Mononuclear cell (primary cell): ENCODE measurements at regions not wholly inside any gene's neighbourhood (a gene's known extent, or its start where the extent isn't known, plus 50 kb on each side); places are given as distances from the start of the nearest gene placed in this dataset.
"Not testable (repeated sequence)": the region's sequence is repeated elsewhere in the genome, so short reads cannot be mapped to it uniquely, and the experiment has no call there.

Source experiments
- H3K27me3 ChIP-seq: 2 replicates; pipeline ENCODE4 v1.6.0; 2011; ENCODE audit warnings: low read length, control low read depth; ENCODE audit not compliant: insufficient read depth
- H3K4me1 ChIP-seq: 2 replicates; pipeline ENCODE4 v1.5.1; 2011; ENCODE audit warnings: mild to moderate bottlenecking, low read length, control low read depth; ENCODE audit not compliant: insufficient read depth
- H3K4me3 ChIP-seq: 2 replicates; pipeline ENCODE4 v1.5.1; 2011; ENCODE audit warnings: mild to moderate bottlenecking, low read length, moderate library complexity
- H3K9me3 ChIP-seq: 2 replicates; pipeline ENCODE4 v1.5.1; 2011; ENCODE audit warnings: low read depth, mild to moderate bottlenecking, control low read depth, low read length

DNA sequence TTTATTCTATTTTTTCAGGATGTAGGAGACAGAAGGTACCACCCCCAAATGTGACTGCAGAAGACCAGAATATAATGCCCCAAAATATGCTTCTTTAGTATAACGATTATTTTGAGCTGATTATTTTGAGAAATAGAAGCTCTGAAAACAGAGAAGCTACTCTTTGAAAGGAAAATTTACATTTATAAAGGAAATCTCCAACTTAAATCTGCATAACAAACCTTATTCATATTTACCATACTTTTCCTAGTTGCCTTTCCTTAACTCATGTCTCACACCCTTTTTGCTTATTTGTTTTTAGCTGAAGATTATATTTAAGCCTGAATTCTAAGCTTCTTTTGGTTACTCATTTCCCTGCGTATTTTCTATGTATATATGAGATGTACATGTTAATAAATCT, 127.1 kb upstream of the THSD7A start:
- Histone ChIP-seq H3K9me3 (no peaks in the 10 kb centered on the region), H3K4me3 (no peak overlapping the region), H3K27me3 (no peaks in the 10 kb centered on the region), H3K4me1 (no peaks in the 10 kb centered on the region)

DNA sequence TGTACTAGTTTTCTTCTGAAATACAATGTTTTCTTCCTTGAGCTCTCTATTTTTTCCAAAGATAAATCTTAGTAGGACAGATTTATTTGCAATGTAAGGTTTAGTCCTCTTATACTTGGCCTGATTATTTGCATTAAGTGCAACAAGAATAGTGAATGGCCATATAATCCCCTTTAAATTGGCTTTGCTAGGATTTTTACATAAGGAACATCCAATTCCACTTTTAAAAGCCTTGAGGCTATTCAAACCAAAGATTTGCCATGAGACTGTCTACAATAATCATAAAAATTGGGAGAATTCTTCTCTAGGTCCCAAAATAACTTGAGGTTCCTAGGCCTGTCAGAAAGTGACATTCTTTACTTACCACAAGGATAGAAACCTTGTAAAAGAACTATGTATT, 128.6 kb upstream of the THSD7A start:
- Histone ChIP-seq H3K27me3 (no peaks in the 10 kb centered on the region), H3K4me1 (no peaks in the 10 kb centered on the region), H3K9me3 (no peaks in the 10 kb centered on the region), H3K4me3 (no peak overlapping the region)

- Histone ChIP-seq H3K4me3 (no peak overlapping the region), H3K9me3 (no peaks in the 10 kb centered on the region), H3K4me1 (no peaks in the 10 kb centered on the region), H3K27me3 (no peaks in the 10 kb centered on the region)
These were observed 137.6 kb upstream of the THSD7A start for GRCh38 chr7:11969643-11970042.

- Histone ChIP-seq H3K27me3 (no peaks in the 10 kb centered on the region), H3K4me1 (no peaks in the 10 kb centered on the region), H3K9me3 (no peaks in the 10 kb centered on the region), H3K4me3 (no peak overlapping the region)
These were observed 138.1 kb upstream of the THSD7A start for GRCh38 chr7:11970132-11970531.

DNA sequence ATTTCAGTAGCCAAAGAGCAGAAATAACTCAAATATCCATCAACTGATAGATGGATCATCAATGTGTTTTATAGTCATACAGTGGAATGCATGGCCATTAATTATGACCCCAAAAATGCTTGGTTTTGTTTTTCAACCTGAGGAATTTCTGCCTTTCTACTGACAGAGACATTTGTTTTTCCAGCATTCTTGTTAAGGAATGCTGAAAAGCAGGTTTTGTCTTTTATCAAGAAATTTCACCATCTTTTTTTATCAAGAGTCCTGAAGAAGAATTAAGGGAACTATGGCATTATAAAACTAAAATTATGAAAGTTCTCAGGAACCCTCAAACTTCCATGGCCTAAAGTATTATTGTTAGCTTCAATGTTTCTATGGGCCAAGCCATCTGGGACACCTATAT, 153.4 kb upstream of the THSD7A start:
- H3K9me3 ChIP-seq = no peaks in the 10 kb centered on the region
- no peaks in the 10 kb centered on the region for H3K27me3 ChIP-seq
- H3K4me3 ChIP-seq = no peak overlapping the region
- no peaks in the 10 kb centered on the region for H3K4me1 ChIP-seq

DNA sequence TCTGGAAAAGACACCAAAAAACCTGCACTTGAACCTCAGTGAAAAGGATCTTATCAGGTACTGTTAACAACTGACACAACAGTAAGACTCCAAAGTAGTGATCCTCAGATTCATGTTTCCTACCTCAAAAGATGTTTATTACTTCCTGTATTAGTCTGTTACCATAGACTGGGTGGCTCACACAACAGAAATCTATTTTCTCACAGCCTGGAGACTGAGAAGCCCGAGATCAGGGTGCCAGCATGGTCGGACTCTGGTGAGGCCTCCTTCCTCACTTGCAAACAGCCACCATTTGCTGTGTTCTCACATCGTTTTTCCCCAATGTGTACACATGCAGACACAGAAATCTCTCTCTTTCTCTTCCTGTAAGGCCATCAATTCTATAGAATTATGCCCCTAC, 154.0 kb upstream of the THSD7A start:
- Histone ChIP-seq H3K4me3 (no peak overlapping the region), H3K4me1 (no peaks in the 10 kb centered on the region), H3K9me3 (no peaks in the 10 kb centered on the region), H3K27me3 (no peaks in the 10 kb centered on the region)

- Histone ChIP-seq H3K4me3 (no peak overlapping the region), H3K9me3 (no peaks in the 10 kb centered on the region), H3K27me3 (no peaks in the 10 kb centered on the region)
These were observed 156.2 kb upstream of the THSD7A start for GRCh38 chr7:11988186-11988585.

GRCh38 chr7:12002428-12002827, 170.4 kb upstream of the THSD7A start:
- Histone ChIP-seq H3K4me3 (no peak overlapping the region), H3K4me1 (no peaks in the 10 kb centered on the region), H3K27me3 (no peaks in the 10 kb centered on the region), H3K9me3 (no peaks in the 10 kb centered on the region)

More at GRCh38 chr7:11988186-11988585, 156.2 kb upstream of the THSD7A start:
- no peaks in the 10 kb centered on the region for H3K4me1 ChIP-seq

GRCh38 chr7:12004581-12004980, 172.6 kb upstream of the THSD7A start:
- H3K9me3 ChIP-seq = no peaks in the 10 kb centered on the region
- no peak overlapping the region for H3K4me3 ChIP-seq
- H3K27me3 ChIP-seq = no peaks in the 10 kb centered on the region
- H3K4me1 ChIP-seq = no peaks in the 10 kb centered on the region

- H3K27me3 ChIP-seq = no peaks in the 10 kb centered on the region
- no peaks in the 10 kb centered on the region for H3K4me1 ChIP-seq
- no peaks in the 10 kb centered on the region for H3K9me3 ChIP-seq
- H3K4me3 ChIP-seq = no peak overlapping the region
These were observed 175.6 kb upstream of the THSD7A start for GRCh38 chr7:12007576-12007975.

- no peaks in the 10 kb centered on the region for H3K9me3 ChIP-seq
- no peak overlapping the region for H3K4me3 ChIP-seq
- H3K4me1 ChIP-seq = no peaks in the 10 kb centered on the region
- no peaks in the 10 kb centered on the region for H3K27me3 ChIP-seq
These were observed 182.0 kb upstream of the THSD7A start for GRCh38 chr7:12013983-12014382.

DNA sequence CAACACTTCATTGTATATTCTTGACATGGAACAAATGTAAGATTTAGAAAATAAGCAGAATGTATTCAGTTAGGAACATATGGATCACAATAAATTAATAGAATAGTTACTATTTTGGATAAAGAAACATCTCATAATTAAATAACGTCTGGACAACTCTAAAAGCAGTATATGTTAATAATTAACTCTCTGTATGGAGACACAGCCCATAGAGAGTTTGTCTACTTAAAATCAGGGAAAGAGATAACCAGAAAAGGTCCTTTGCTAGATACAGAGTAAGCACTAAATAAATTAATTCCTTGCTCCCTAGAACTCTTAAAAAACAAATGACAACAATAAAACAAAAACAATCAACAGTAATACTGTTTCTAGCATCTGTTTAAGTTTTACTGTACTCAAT, 184.4 kb upstream of the THSD7A start:
- Histone ChIP-seq H3K9me3 (no peaks in the 10 kb centered on the region), H3K4me3 (no peak overlapping the region), H3K4me1 (no peaks in the 10 kb centered on the region), H3K27me3 (no peaks in the 10 kb centered on the region)

DNA sequence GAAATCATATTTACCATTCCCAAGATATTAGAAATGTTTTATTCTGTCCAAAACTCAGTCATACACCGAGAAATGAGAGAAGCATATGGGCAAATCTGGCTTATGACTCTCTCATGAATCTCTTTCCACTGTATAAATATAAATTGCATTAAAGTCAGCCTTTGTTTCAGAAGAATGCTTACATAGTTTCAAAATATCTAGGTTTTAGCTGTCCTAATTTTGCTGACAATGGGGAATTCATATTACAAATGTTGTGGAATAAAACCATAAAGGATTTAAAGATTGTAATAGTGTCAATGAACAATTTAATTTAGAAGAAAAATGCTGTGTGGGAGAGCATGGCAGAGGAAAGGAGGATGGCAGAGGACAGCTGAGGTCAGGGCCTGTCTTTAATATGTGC, 185.0 kb upstream of the THSD7A start:
- no peak overlapping the region for H3K4me3 ChIP-seq
- H3K4me1 ChIP-seq = no peaks in the 10 kb centered on the region
- H3K9me3 ChIP-seq = no peaks in the 10 kb centered on the region
- no peaks in the 10 kb centered on the region for H3K27me3 ChIP-seq

- H3K4me3 ChIP-seq, H3K4me1 ChIP-seq, H3K27me3 ChIP-seq, H3K9me3 ChIP-seq: not testable (repeated sequence)
These were observed 189.1 kb upstream of the TMEM106B start for GRCh38 chr7:12022011-12022410.

DNA sequence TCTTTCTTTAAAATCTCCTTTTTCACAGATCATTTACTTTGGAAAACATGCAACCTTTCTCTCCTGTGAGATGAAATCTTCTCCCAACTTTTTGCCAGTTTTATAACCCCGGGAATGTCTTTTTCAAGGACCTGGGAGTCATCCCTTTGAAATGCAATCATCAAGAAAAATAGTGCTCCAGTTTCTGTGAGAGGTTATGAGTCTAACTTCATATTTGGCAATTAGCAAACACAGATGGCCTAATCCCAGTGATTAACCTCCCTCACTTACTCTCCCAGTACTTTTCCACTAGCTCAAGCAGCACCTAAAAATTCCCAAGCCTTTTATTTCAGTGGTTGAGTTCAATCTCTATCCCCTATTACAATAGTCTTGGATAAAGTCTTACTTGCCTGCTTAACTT, 185.8 kb upstream of the TMEM106B start:
- Histone ChIP-seq H3K4me1 (no peaks in the 10 kb centered on the region), H3K9me3 (no peaks in the 10 kb centered on the region), H3K4me3 (no peak overlapping the region), H3K27me3 (no peaks in the 10 kb centered on the region)

- Histone ChIP-seq H3K27me3 (no peaks in the 10 kb centered on the region), H3K9me3 (no peaks in the 10 kb centered on the region), H3K4me1 (no peaks in the 10 kb centered on the region), H3K4me3 (no peak overlapping the region)
These were observed 182.6 kb upstream of the TMEM106B start for GRCh38 chr7:12028508-12028907.

- no peaks in the 10 kb centered on the region for H3K4me1 ChIP-seq
- no peaks in the 10 kb centered on the region for H3K27me3 ChIP-seq
- no peaks in the 10 kb centered on the region for H3K9me3 ChIP-seq
- H3K4me3 ChIP-seq = no peak overlapping the region
These were observed 181.0 kb upstream of the TMEM106B start for GRCh38 chr7:12030116-12030515.
